K562 (cell line): ENCODE measurements at regions not wholly inside any gene's neighbourhood (a gene's known extent, or its start where the extent isn't known, plus 50 kb on each side); places are given as distances from the start of the nearest gene placed in this dataset.

Source experiments
- CCAR2 ChIP-seq: fragments of 200-400 bp; formaldehyde crosslinking; IDR thresholded peaks from 2 replicates; pipeline ENCODE4 v1.6.1; 2017; ENCODE audit warnings: mild to moderate bottlenecking, low read depth, low read length
- FOXK2 ChIP-seq, 2 experiments: fragments of 450-650 bp; IDR thresholded peaks in 1 of 2; conservative IDR thresholded peaks in 1 of 2; 2 replicates each; pipeline ENCODE4 v1.6.1; 2016; ENCODE audit warnings: low read depth in 2 of 2, mild to moderate bottlenecking in 1 of 2
- L3MBTL2 ChIP-seq: fragments of 450-650 bp; IDR thresholded peaks from 2 replicates; pipeline ENCODE4 v1.6.1; 2016; ENCODE audit warnings: mild to moderate bottlenecking, moderate library complexity
- POLR2A ChIP-seq: fragments of 450-650 bp; conservative IDR thresholded peaks from 2 replicates; pipeline ENCODE4 v1.6.1; 2016
- RBBP5 ChIP-seq: fragments of 200-600 bp; sonication (generic); IDR thresholded peaks from 2 replicates; pipeline ENCODE4 v1.6.1; 2012; ENCODE audit warnings: borderline replicate concordance, mild to moderate bottlenecking, low read length, control low read depth, inconsistent platforms; ENCODE audit not compliant: insufficient read depth, poor library complexity, severe bottlenecking
- SREBF1 ChIP-seq: fragments of 150-350 bp; IDR thresholded peaks from 2 replicates; pipeline ENCODE4 v1.6.1; 2014; ENCODE audit warnings: antibody characterized with exemption, low read depth, low read length, borderline replicate concordance
- ZBTB8A ChIP-seq: fragments of 450-650 bp; IDR thresholded peaks from 2 replicates; pipeline ENCODE4 v1.6.1; 2018; ENCODE audit warnings: mild to moderate bottlenecking, moderate library complexity; ENCODE audit not compliant: partially characterized antibody
- ZNF282 ChIP-seq: sonication (generic); formaldehyde crosslinking; IDR thresholded peaks from 2 replicates; pipeline ENCODE4 v1.8.1; 2023; ENCODE audit warnings: missing genetic modification reagents
- ZNF3 ChIP-seq: fragments of 250-450 bp; sonication (Bioruptor Pico); IDR thresholded peaks from 2 replicates; pipeline ENCODE4 v1.5.0; 2021; ENCODE audit warnings: mild to moderate bottlenecking, moderate library complexity
- ZNF311 ChIP-seq: fragments of 250-450 bp; sonication (Bioruptor Pico); IDR thresholded peaks from 2 replicates; pipeline ENCODE4 v1.4.0; 2020; ENCODE audit warnings: mild to moderate bottlenecking, moderate library complexity
- TF ChIP-seq, protein P1 (sequence below): fragments of 150-350 bp; IDR thresholded peaks from 2 replicates; pipeline ENCODE4 v1.6.1; 2014; ENCODE audit warnings: low read depth, mild to moderate bottlenecking, low read length, borderline replicate concordance
- TF ChIP-seq, protein P2 (sequence below): fragments of 250-450 bp; sonication (Bioruptor Pico); IDR thresholded peaks from 2 replicates; pipeline ENCODE4 v1.5.0; 2020; ENCODE audit warnings: mild to moderate bottlenecking, borderline replicate concordance
- TF ChIP-seq, protein P3 (sequence below): fragments of 450-650 bp; IDR thresholded peaks from 2 replicates; pipeline ENCODE4 v1.7.1; 2018; ENCODE audit warnings: mild to moderate bottlenecking, low read depth; ENCODE audit not compliant: partially characterized antibody
- TF ChIP-seq, protein P4 (sequence below), 3 experiments: IDR thresholded peaks in 2 of 3; conservative IDR thresholded peaks in 1 of 3; 2 replicates each; pipeline ENCODE4 v1.5.1; 2011 to 2012; ENCODE audit warnings: low read length in 3 of 3, mild to moderate bottlenecking in 3 of 3, control low read depth in 2 of 3, improper control_type of control experiment in 1 of 3, inconsistent platforms in 1 of 3, low read depth in 1 of 3, mixed read lengths in 1 of 3, moderate library complexity in 1 of 3; ENCODE audit not compliant: insufficient read depth in 2 of 3

DNA sequence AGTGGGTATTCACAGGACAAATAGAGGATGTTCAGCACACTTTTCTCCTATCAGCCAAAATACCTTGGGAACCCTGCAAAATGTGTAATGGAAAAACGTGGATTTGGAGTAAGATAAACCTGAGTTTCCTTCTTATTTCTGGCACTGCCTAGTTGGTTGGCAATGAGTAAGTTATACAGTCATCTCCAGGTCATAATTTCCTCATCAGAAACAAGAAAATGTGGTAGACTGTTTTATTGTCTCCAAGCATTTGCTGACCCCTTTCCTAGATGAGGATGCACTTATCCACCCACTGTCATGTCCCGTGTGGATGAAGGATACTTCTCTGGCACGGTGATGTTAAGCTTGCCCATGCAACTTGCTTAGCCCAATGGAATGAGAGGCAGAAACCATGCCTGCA, 458.0 kb downstream of the KIF2B start:
- TF ChIP-seq ZNF311 (CRISPR knock-in tag) = no peak
- TF ChIP-seq CCAR2 = no peak
- TF ChIP-seq, protein P1, sequence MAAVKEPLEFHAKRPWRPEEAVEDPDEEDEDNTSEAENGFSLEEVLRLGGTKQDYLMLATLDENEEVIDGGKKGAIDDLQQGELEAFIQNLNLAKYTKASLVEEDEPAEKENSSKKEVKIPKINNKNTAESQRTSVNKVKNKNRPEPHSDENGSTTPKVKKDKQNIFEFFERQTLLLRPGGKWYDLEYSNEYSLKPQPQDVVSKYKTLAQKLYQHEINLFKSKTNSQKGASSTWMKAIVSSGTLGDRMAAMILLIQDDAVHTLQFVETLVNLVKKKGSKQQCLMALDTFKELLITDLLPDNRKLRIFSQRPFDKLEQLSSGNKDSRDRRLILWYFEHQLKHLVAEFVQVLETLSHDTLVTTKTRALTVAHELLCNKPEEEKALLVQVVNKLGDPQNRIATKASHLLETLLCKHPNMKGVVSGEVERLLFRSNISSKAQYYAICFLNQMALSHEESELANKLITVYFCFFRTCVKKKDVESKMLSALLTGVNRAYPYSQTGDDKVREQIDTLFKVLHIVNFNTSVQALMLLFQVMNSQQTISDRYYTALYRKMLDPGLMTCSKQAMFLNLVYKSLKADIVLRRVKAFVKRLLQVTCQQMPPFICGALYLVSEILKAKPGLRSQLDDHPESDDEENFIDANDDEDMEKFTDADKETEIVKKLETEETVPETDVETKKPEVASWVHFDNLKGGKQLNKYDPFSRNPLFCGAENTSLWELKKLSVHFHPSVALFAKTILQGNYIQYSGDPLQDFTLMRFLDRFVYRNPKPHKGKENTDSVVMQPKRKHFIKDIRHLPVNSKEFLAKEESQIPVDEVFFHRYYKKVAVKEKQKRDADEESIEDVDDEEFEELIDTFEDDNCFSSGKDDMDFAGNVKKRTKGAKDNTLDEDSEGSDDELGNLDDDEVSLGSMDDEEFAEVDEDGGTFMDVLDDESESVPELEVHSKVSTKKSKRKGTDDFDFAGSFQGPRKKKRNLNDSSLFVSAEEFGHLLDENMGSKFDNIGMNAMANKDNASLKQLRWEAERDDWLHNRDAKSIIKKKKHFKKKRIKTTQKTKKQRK = no peak
- TF ChIP-seq, protein P2, sequence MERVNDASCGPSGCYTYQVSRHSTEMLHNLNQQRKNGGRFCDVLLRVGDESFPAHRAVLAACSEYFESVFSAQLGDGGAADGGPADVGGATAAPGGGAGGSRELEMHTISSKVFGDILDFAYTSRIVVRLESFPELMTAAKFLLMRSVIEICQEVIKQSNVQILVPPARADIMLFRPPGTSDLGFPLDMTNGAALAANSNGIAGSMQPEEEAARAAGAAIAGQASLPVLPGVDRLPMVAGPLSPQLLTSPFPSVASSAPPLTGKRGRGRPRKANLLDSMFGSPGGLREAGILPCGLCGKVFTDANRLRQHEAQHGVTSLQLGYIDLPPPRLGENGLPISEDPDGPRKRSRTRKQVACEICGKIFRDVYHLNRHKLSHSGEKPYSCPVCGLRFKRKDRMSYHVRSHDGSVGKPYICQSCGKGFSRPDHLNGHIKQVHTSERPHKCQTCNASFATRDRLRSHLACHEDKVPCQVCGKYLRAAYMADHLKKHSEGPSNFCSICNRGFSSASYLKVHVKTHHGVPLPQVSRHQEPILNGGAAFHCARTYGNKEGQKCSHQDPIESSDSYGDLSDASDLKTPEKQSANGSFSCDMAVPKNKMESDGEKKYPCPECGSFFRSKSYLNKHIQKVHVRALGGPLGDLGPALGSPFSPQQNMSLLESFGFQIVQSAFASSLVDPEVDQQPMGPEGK (CRISPR knock-in tag) = no peak
- TF ChIP-seq, protein P3, sequence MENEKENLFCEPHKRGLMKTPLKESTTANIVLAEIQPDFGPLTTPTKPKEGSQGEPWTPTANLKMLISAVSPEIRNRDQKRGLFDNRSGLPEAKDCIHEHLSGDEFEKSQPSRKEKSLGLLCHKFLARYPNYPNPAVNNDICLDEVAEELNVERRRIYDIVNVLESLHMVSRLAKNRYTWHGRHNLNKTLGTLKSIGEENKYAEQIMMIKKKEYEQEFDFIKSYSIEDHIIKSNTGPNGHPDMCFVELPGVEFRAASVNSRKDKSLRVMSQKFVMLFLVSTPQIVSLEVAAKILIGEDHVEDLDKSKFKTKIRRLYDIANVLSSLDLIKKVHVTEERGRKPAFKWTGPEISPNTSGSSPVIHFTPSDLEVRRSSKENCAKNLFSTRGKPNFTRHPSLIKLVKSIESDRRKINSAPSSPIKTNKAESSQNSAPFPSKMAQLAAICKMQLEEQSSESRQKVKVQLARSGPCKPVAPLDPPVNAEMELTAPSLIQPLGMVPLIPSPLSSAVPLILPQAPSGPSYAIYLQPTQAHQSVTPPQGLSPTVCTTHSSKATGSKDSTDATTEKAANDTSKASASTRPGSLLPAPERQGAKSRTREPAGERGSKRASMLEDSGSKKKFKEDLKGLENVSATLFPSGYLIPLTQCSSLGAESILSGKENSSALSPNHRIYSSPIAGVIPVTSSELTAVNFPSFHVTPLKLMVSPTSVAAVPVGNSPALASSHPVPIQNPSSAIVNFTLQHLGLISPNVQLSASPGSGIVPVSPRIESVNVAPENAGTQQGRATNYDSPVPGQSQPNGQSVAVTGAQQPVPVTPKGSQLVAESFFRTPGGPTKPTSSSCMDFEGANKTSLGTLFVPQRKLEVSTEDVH = no peak
- no peak for TF ChIP-seq ZBTB8A
- TF ChIP-seq, protein P4, sequence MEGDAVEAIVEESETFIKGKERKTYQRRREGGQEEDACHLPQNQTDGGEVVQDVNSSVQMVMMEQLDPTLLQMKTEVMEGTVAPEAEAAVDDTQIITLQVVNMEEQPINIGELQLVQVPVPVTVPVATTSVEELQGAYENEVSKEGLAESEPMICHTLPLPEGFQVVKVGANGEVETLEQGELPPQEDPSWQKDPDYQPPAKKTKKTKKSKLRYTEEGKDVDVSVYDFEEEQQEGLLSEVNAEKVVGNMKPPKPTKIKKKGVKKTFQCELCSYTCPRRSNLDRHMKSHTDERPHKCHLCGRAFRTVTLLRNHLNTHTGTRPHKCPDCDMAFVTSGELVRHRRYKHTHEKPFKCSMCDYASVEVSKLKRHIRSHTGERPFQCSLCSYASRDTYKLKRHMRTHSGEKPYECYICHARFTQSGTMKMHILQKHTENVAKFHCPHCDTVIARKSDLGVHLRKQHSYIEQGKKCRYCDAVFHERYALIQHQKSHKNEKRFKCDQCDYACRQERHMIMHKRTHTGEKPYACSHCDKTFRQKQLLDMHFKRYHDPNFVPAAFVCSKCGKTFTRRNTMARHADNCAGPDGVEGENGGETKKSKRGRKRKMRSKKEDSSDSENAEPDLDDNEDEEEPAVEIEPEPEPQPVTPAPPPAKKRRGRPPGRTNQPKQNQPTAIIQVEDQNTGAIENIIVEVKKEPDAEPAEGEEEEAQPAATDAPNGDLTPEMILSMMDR (IDR thresholded peaks at IDR 0.05 in 2 of 3, conservative IDR thresholded peaks at IDR 0.05 in 1 of 3; ENCODE audit: insufficient read depth in 2 of 3, low read depth in 1 of 3, low read length in 3 of 3) = no peak
- TF ChIP-seq POLR2A = no peak
- no peak for TF ChIP-seq SREBF1
- no peak for TF ChIP-seq ZNF282 (CRISPR knock-in tag)
- TF ChIP-seq FOXK2 (conservative IDR thresholded peaks at IDR 0.05 in 1 of 2, IDR thresholded peaks at IDR 0.05 in 1 of 2; ENCODE audit: low read depth in 2 of 2) = no peak
- no peak for TF ChIP-seq L3MBTL2
- TF ChIP-seq ZNF3 (CRISPR knock-in tag) = no peak
- TF ChIP-seq RBBP5 = no peak
